RWPE1 (cell line): ENCODE measurements at regions not wholly inside any gene's neighbourhood (a gene's known extent, or its start where the extent isn't known, plus 50 kb on each side); places are given as distances from the start of the nearest gene placed in this dataset.

Experiments
- CTCF ChIA-PET: fragments of 350-600 bp; sonication (Branson Sonifier 250); formaldehyde crosslinking; extraction: SDS; loops from one replicate; lab custom pipeline; 2021; lab: Yijun Ruan, JAX
- POLR2A ChIA-PET: fragments of 400-600 bp; formaldehyde crosslinking; extraction: SDS; loops from one replicate; lab custom pipeline; 2020; ENCODE audit warnings: antibody characterized with exemption; ENCODE audit not compliant: low non-redundant PET; lab: Yijun Ruan, JAX
- DNase-seq: peaks from one replicate; pipeline ENCODE4 v3.0.0; 2012; ENCODE audit warnings: low spot score
- H3K27ac ChIP-seq: fragments of 450-650 bp; 2 replicates; pipeline ENCODE4 v1.5.1; 2017
- CTCF ChIP-seq: fragments of 450-650 bp; conservative IDR thresholded peaks from 2 replicates; pipeline ENCODE4 v1.5.1; 2017; ENCODE audit warnings: low read depth, mild to moderate bottlenecking

DNA sequence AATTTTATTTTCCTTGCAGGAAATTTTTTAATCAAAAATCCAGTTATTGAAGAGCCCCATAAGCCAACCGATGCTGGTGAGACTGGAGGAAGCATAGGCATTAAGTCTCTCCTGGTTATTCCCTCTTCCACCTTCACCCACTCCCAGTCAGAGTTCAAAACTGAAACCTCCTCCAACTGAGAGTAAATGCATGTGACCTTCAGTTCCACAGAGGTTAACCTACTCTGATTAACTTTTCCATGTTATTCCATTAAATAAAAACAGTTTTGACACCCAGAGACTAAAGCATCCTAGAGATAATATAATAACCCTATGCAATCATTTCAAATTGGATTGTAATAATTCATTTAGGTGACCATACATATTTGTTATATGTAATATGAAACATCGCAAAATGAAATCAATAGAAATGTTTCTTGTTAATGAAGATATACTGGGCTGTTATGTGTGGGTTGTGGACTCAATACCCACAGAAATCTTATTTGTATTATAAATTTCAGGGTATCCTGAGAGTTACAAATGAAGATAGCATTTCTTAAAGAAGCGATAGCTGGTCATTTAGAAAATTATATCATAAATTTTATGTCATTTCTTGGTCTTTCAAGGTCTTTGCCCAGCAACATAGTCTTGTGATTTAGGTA lies 376.5 kb downstream of the SETD4 start:
- no peak for DNase-seq
- no peak for TF ChIP-seq CTCF
- ChIA-PET CTCF (no interaction called here), POLR2A (no interaction called here)
- no peak overlapping the region for H3K27ac ChIP-seq

- no peak for DNase-seq
- CTCF ChIA-PET = no interaction called here
- H3K27ac ChIP-seq = no peak overlapping the region
- TF ChIP-seq CTCF = no peak
- POLR2A ChIA-PET = no interaction called here
Observed at GRCh38 chr21:35682904-35683549, 377.3 kb downstream of the SETD4 start.

DNA sequence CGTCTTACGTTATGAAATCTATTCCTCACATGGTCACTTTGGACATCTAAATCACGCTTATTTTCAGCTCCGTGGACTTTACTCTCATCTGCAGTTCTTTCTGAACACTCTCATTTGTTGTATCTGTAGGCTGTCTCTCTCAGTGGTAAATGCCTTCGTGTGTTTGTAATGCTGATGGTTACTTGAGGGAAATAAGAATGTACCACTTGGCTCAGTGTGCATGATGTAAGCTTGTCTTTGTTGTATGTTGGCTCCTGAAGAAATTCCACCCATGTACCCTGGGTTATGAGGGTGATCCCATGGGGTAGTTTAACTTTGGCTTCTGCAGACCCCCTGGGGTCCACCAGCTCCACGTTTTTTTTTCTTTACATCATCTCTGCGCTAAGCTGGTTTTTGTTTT lies 378.4 kb downstream of the SETD4 start:
- DNase-seq = no peak
- CTCF ChIA-PET = no interaction called here
- no peak overlapping the region for H3K27ac ChIP-seq
- no peak for TF ChIP-seq CTCF
- POLR2A ChIA-PET = no interaction called here

DNA sequence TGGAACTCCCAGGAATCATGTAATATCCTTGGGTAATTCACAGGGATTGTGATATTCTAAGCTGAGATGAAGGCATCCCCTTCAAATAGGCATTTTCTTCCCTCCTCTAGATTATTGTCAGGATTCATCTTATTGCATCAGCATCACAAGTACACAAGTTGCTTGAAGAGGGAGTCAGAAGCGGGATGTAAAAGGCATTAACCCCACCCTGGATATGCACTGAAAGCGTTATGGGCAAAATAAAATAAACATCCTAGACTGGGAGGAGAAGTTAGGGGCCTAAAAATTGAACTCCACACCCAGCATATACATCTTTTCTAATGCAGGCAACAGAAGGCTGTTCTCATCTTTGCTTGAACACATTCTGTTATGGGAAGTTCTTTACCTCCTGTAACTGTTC lies 381.2 kb downstream of the SETD4 start:
- ChIA-PET CTCF (no interaction called here), POLR2A (no interaction called here)
- TF ChIP-seq CTCF = no peak
- no peak for DNase-seq
- H3K27ac ChIP-seq = no peak overlapping the region

DNA sequence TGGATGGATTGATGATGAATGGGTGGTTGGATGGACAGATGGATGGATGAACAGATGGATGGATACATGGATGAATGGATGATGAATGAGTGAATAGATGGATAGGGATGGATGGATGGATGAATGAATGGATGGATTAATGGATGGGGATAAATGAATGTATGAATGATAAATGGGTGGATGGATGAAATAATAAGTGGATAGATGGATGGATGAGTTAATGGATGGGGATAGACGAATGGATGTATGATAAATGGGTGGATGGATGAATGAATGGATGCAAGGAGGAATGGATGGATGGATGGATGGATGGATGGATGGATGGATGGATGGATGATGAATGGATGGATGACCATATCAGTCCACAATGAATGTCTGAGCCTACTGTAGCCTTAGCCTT lies 381.9 kb downstream of the SETD4 start:
- no peak overlapping the region for H3K27ac ChIP-seq
- DNase-seq = no peak
- no peak for TF ChIP-seq CTCF
- POLR2A ChIA-PET = no interaction called here
- CTCF ChIA-PET = no interaction called here

- no peak for TF ChIP-seq CTCF
- ChIA-PET POLR2A (no interaction called here), CTCF (interaction anchor here (0.6 kb wide), 1 partner anchor 524 kb away, joined by 3 read pairs; no protein-coding TSS in a partner anchor)
Observed at GRCh38 chr21:35677298-35677841, 383.0 kb downstream of the SETD4 start.

More at GRCh38 chr21:35677298-35677841, 383.0 kb downstream of the SETD4 start:
- H3K27ac ChIP-seq = no peak overlapping the region
- no peak for DNase-seq
